ENCODE measurements at regions not wholly inside any gene's neighbourhood (a gene's known extent, or its start where the extent isn't known, plus 50 kb on each side); places are given as distances from the start of the nearest gene placed in this dataset.

GRCh38 chr12:102638777-102639176 lies 158.4 kb upstream of the IGF1 start:
- Histone ChIP-seq H2AFZ (ENCODE audit: low read length) (no peak overlapping the region), H4K20me1 (ENCODE audit: insufficient read depth, low read length) (no peaks in the 10 kb centered on the region), H3K4me2 (ENCODE audit: insufficient read depth, low read length) (no peak overlapping the region), H3K9me3 (ENCODE audit: low read depth, low read length) (no peaks in the 10 kb centered on the region), H3K4me1 (ENCODE audit: insufficient read depth, low read length) (peaks cover 19% of the 10 kb centered on the region), H3K27ac (ENCODE audit: low read depth, low read length) (peak overlapping the region; percentile 44), H3K4me3 (ENCODE audit: insufficient read depth, low read length) (no peak overlapping the region), H3K36me3 (ENCODE audit: insufficient read depth, low read length) (no peaks in the 10 kb centered on the region), H3K27me3 (ENCODE audit: insufficient read depth, low read length) (no peaks in the 10 kb centered on the region), H3K79me2 (ENCODE audit: insufficient read depth, low read length) (no peaks in the 10 kb centered on the region)
- no peak for TF ChIP-seq CTCF (IDR thresholded peaks at IDR 0.05; ENCODE audit: extremely low read depth, low read depth, low read length)
- DNase-seq (ENCODE audit: insufficient read length, low spot score, missing footprints): peak; percentile 63

- Histone ChIP-seq H2AFZ (ENCODE audit: low read length) (peak overlapping the region; percentile 23), H3K9me3 (ENCODE audit: low read depth, low read length) (no peaks in the 10 kb centered on the region), H3K27me3 (ENCODE audit: insufficient read depth, low read length) (no peaks in the 10 kb centered on the region)
Observed at GRCh38 chr12:102633981-102634605, 153.7 kb upstream of the IGF1 start.

GRCh38 chr12:102631274-102631673 lies 150.9 kb upstream of the IGF1 start:
- H2AFZ ChIP-seq (ENCODE audit: low read length): peak overlapping the region; percentile 24
- DNase-seq (ENCODE audit: insufficient read length, low spot score, missing footprints): peak; percentile 81
- H3K4me2 ChIP-seq (ENCODE audit: insufficient read depth, low read length): peak overlapping the region; percentile 28
- H3K4me3 ChIP-seq (ENCODE audit: insufficient read depth, low read length): no peak overlapping the region
- H3K36me3 ChIP-seq (ENCODE audit: insufficient read depth, low read length): no peaks in the 10 kb centered on the region
- TF ChIP-seq CTCF (IDR thresholded peaks at IDR 0.05; ENCODE audit: extremely low read depth, low read depth, low read length): no peak
- H3K9me3 ChIP-seq (ENCODE audit: low read depth, low read length): peaks cover 2% of the 10 kb centered on the region
- no peaks in the 10 kb centered on the region for H3K27me3 ChIP-seq (ENCODE audit: insufficient read depth, low read length)
- H3K79me2 ChIP-seq (ENCODE audit: insufficient read depth, low read length): no peaks in the 10 kb centered on the region
- peak overlapping the region; percentile 84 for H3K27ac ChIP-seq (ENCODE audit: low read depth, low read length)
- H4K20me1 ChIP-seq (ENCODE audit: insufficient read depth, low read length): no peaks in the 10 kb centered on the region
- H3K4me1 ChIP-seq (ENCODE audit: insufficient read depth, low read length): peaks cover 49% of the 10 kb centered on the region

More at GRCh38 chr12:102633981-102634605, 153.7 kb upstream of the IGF1 start:
- no peak for DNase-seq (ENCODE audit: insufficient read length, low spot score, missing footprints)
- peak overlapping the region; percentile 2 for H3K4me2 ChIP-seq (ENCODE audit: insufficient read depth, low read length)
- H3K79me2 ChIP-seq (ENCODE audit: insufficient read depth, low read length): no peaks in the 10 kb centered on the region
- H3K4me3 ChIP-seq (ENCODE audit: insufficient read depth, low read length): no peak overlapping the region
- H3K36me3 ChIP-seq (ENCODE audit: insufficient read depth, low read length): no peaks in the 10 kb centered on the region
- no peaks in the 10 kb centered on the region for H4K20me1 ChIP-seq (ENCODE audit: insufficient read depth, low read length)
- peak overlapping the region; percentile 85 for H3K27ac ChIP-seq (ENCODE audit: low read depth, low read length)
- H3K4me1 ChIP-seq (ENCODE audit: insufficient read depth, low read length): peaks cover 51% of the 10 kb centered on the region
- no peak for TF ChIP-seq CTCF (IDR thresholded peaks at IDR 0.05; ENCODE audit: extremely low read depth, low read depth, low read length)

- H2AFZ ChIP-seq (ENCODE audit: low read length): peak overlapping the region; percentile 54
- no peak for TF ChIP-seq CTCF (IDR thresholded peaks at IDR 0.05; ENCODE audit: extremely low read depth, low read depth, low read length)
- H3K79me2 ChIP-seq (ENCODE audit: insufficient read depth, low read length): no peaks in the 10 kb centered on the region
- H3K9me3 ChIP-seq (ENCODE audit: low read depth, low read length): peaks cover 2% of the 10 kb centered on the region
- H3K27me3 ChIP-seq (ENCODE audit: insufficient read depth, low read length): no peaks in the 10 kb centered on the region
- peak overlapping the region; percentile 82 for H3K27ac ChIP-seq (ENCODE audit: low read depth, low read length)
- H3K4me3 ChIP-seq (ENCODE audit: insufficient read depth, low read length): no peak overlapping the region
- peak; percentile 4 for DNase-seq (ENCODE audit: insufficient read length, low spot score, missing footprints)
- H4K20me1 ChIP-seq (ENCODE audit: insufficient read depth, low read length): no peaks in the 10 kb centered on the region
- no peaks in the 10 kb centered on the region for H3K36me3 ChIP-seq (ENCODE audit: insufficient read depth, low read length)
- H3K4me2 ChIP-seq (ENCODE audit: insufficient read depth, low read length): peak overlapping the region; percentile 41
- peaks cover 41% of the 10 kb centered on the region for H3K4me1 ChIP-seq (ENCODE audit: insufficient read depth, low read length)
Observed at GRCh38 chr12:102629262-102629888, 149.0 kb upstream of the IGF1 start.
